ENCODE measurements at regions not wholly inside any gene's neighbourhood (a gene's known extent, or its start where the extent isn't known, plus 50 kb on each side); places are given as distances from the start of the nearest gene placed in this dataset.

- no peaks in the 10 kb centered on the region for H3K4me1 ChIP-seq (ENCODE audit: control insufficient read depth, insufficient read depth, low read length)
- 94 to 98% methylated on average over 3 of the region's 3 CpGs for WGBS, 2 experiments
- H3K9me3 ChIP-seq (ENCODE audit: control insufficient read depth, low read length): no peaks in the 10 kb centered on the region
- H3K4me3 ChIP-seq (ENCODE audit: insufficient read depth, low read depth, low read length): no peak overlapping the region
- H3K27me3 ChIP-seq (ENCODE audit: control insufficient read depth, insufficient read depth, low read length, poor library complexity, severe bottlenecking): no peaks in the 10 kb centered on the region
- H3K27ac ChIP-seq (ENCODE audit: insufficient read depth, low read depth, low read length, poor library complexity, severe bottlenecking): no peak overlapping the region
- H3K36me3 ChIP-seq (ENCODE audit: control insufficient read depth, insufficient read depth, low read length): no peaks in the 10 kb centered on the region
Measured at GRCh38 chr1:213549982-213550381, 437.8 kb upstream of the PROX1 start.

- Histone ChIP-seq H3K9me3 (ENCODE audit: control insufficient read depth, low read length) (no peaks in the 10 kb centered on the region), H3K27me3 (ENCODE audit: control insufficient read depth, insufficient read depth, low read length, poor library complexity, severe bottlenecking) (no peaks in the 10 kb centered on the region), H3K36me3 (ENCODE audit: control insufficient read depth, insufficient read depth, low read length) (no peaks in the 10 kb centered on the region), H3K27ac (ENCODE audit: insufficient read depth, low read depth, low read length, poor library complexity, severe bottlenecking) (no peak overlapping the region), H3K4me1 (ENCODE audit: control insufficient read depth, insufficient read depth, low read length) (no peaks in the 10 kb centered on the region), H3K4me3 (ENCODE audit: insufficient read depth, low read depth, low read length) (no peak overlapping the region)
- WGBS, 2 experiments: 95 to 96% methylated on average over 4 of the region's 4 CpGs
Measured at GRCh38 chr1:213550804-213551203, 437.0 kb upstream of the PROX1 start.

GRCh38 chr1:213552045-213552444 lies 435.7 kb upstream of the PROX1 start:
- no peak overlapping the region for H3K27ac ChIP-seq (ENCODE audit: insufficient read depth, low read depth, low read length, poor library complexity, severe bottlenecking)
- no peak overlapping the region for H3K4me3 ChIP-seq (ENCODE audit: insufficient read depth, low read depth, low read length)
- H3K4me1 ChIP-seq (ENCODE audit: control insufficient read depth, insufficient read depth, low read length): no peaks in the 10 kb centered on the region
- no peaks in the 10 kb centered on the region for H3K36me3 ChIP-seq (ENCODE audit: control insufficient read depth, insufficient read depth, low read length)
- whole genome bisulfite sequencing, 2 experiments: 83 to 91% methylated on average over 1 of the region's 1 CpG
- H3K9me3 ChIP-seq (ENCODE audit: control insufficient read depth, low read length): no peaks in the 10 kb centered on the region
- H3K27me3 ChIP-seq (ENCODE audit: control insufficient read depth, insufficient read depth, low read length, poor library complexity, severe bottlenecking): no peaks in the 10 kb centered on the region

- Histone ChIP-seq H3K36me3 (ENCODE audit: control insufficient read depth, insufficient read depth, low read length) (no peaks in the 10 kb centered on the region), H3K9me3 (ENCODE audit: control insufficient read depth, low read length) (peaks cover 2% of the 10 kb centered on the region), H3K4me1 (ENCODE audit: control insufficient read depth, insufficient read depth, low read length) (no peaks in the 10 kb centered on the region), H3K27ac (ENCODE audit: insufficient read depth, low read depth, low read length, poor library complexity, severe bottlenecking) (no peak overlapping the region), H3K4me3 (ENCODE audit: insufficient read depth, low read depth, low read length) (no peak overlapping the region), H3K27me3 (ENCODE audit: control insufficient read depth, insufficient read depth, low read length, poor library complexity, severe bottlenecking) (no peaks in the 10 kb centered on the region)
- WGBS, 2 experiments: 92 to 95% methylated on average over 3 of the region's 3 CpGs
Measured at GRCh38 chr1:213560226-213560625, 427.5 kb upstream of the PROX1 start.

- Histone ChIP-seq H3K4me1 (ENCODE audit: control insufficient read depth, insufficient read depth, low read length) (no peaks in the 10 kb centered on the region), H3K36me3 (ENCODE audit: control insufficient read depth, insufficient read depth, low read length) (no peaks in the 10 kb centered on the region), H3K27me3 (ENCODE audit: control insufficient read depth, insufficient read depth, low read length, poor library complexity, severe bottlenecking) (no peaks in the 10 kb centered on the region), H3K9me3 (ENCODE audit: control insufficient read depth, low read length) (peaks cover 2% of the 10 kb centered on the region), H3K4me3 (ENCODE audit: insufficient read depth, low read depth, low read length) (no peak overlapping the region), H3K27ac (ENCODE audit: insufficient read depth, low read depth, low read length, poor library complexity, severe bottlenecking) (no peak overlapping the region)
- WGBS, 2 experiments: 94 to 100% methylated on average over 2 of the region's 2 CpGs
Measured at GRCh38 chr1:213561870-213562269, 425.9 kb upstream of the PROX1 start.

GRCh38 chr1:213564215-213564659 lies 423.5 kb upstream of the PROX1 start:
- Histone ChIP-seq H3K36me3 (ENCODE audit: control insufficient read depth, insufficient read depth, low read length) (no peaks in the 10 kb centered on the region), H3K27me3 (ENCODE audit: control insufficient read depth, insufficient read depth, low read length, poor library complexity, severe bottlenecking) (no peaks in the 10 kb centered on the region), H3K27ac (ENCODE audit: insufficient read depth, low read depth, low read length, poor library complexity, severe bottlenecking) (no peak overlapping the region)

GRCh38 chr1:213568929-213569815 lies 418.6 kb upstream of the PROX1 start:
- WGBS, 2 experiments: 66 to 96% methylated on average over 3 to 4 of the region's 4 CpGs
- H3K9me3 ChIP-seq (ENCODE audit: control insufficient read depth, low read length): no peaks in the 10 kb centered on the region
- H3K36me3 ChIP-seq (ENCODE audit: control insufficient read depth, insufficient read depth, low read length): no peaks in the 10 kb centered on the region
- H3K4me3 ChIP-seq (ENCODE audit: insufficient read depth, low read depth, low read length): no peak overlapping the region
- H3K27me3 ChIP-seq (ENCODE audit: control insufficient read depth, insufficient read depth, low read length, poor library complexity, severe bottlenecking): no peaks in the 10 kb centered on the region
- H3K27ac ChIP-seq (ENCODE audit: insufficient read depth, low read depth, low read length, poor library complexity, severe bottlenecking): no peak overlapping the region
- H3K4me1 ChIP-seq (ENCODE audit: control insufficient read depth, insufficient read depth, low read length): no peaks in the 10 kb centered on the region

More at GRCh38 chr1:213564215-213564659, 423.5 kb upstream of the PROX1 start:
- Histone ChIP-seq H3K4me3 (ENCODE audit: insufficient read depth, low read depth, low read length) (no peak overlapping the region), H3K9me3 (ENCODE audit: control insufficient read depth, low read length) (peaks cover 2% of the 10 kb centered on the region), H3K4me1 (ENCODE audit: control insufficient read depth, insufficient read depth, low read length) (no peaks in the 10 kb centered on the region)

- Histone ChIP-seq H3K27me3 (ENCODE audit: control insufficient read depth, insufficient read depth, low read length, poor library complexity, severe bottlenecking) (no peaks in the 10 kb centered on the region), H3K4me1 (ENCODE audit: control insufficient read depth, insufficient read depth, low read length) (no peaks in the 10 kb centered on the region), H3K27ac (ENCODE audit: insufficient read depth, low read depth, low read length, poor library complexity, severe bottlenecking) (no peak overlapping the region), H3K9me3 (ENCODE audit: control insufficient read depth, low read length) (no peaks in the 10 kb centered on the region), H3K4me3 (ENCODE audit: insufficient read depth, low read depth, low read length) (no peak overlapping the region), H3K36me3 (ENCODE audit: control insufficient read depth, insufficient read depth, low read length) (no peaks in the 10 kb centered on the region)
- WGBS, 2 experiments: 95 to 96% methylated on average over 4 of the region's 4 CpGs
Measured at GRCh38 chr1:213569816-213570150, 418.0 kb upstream of the PROX1 start.

GRCh38 chr1:213570487-213570886 lies 417.3 kb upstream of the PROX1 start:
- WGBS, 2 experiments: 87 to 93% methylated on average over 2 of the region's 2 CpGs
- Histone ChIP-seq H3K27ac (ENCODE audit: insufficient read depth, low read depth, low read length, poor library complexity, severe bottlenecking) (no peak overlapping the region), H3K4me3 (ENCODE audit: insufficient read depth, low read depth, low read length) (no peak overlapping the region), H3K36me3 (ENCODE audit: control insufficient read depth, insufficient read depth, low read length) (no peaks in the 10 kb centered on the region), H3K27me3 (ENCODE audit: control insufficient read depth, insufficient read depth, low read length, poor library complexity, severe bottlenecking) (no peaks in the 10 kb centered on the region), H3K4me1 (ENCODE audit: control insufficient read depth, insufficient read depth, low read length) (no peaks in the 10 kb centered on the region), H3K9me3 (ENCODE audit: control insufficient read depth, low read length) (no peaks in the 10 kb centered on the region)

- H3K36me3 ChIP-seq (ENCODE audit: control insufficient read depth, insufficient read depth, low read length): no peaks in the 10 kb centered on the region
- no peaks in the 10 kb centered on the region for H3K27me3 ChIP-seq (ENCODE audit: control insufficient read depth, insufficient read depth, low read length, poor library complexity, severe bottlenecking)
- no peak overlapping the region for H3K4me3 ChIP-seq (ENCODE audit: insufficient read depth, low read depth, low read length)
- WGBS, 2 experiments: 94 to 99% methylated on average over 3 of the region's 3 CpGs
- H3K4me1 ChIP-seq (ENCODE audit: control insufficient read depth, insufficient read depth, low read length): no peaks in the 10 kb centered on the region
- no peak overlapping the region for H3K27ac ChIP-seq (ENCODE audit: insufficient read depth, low read depth, low read length, poor library complexity, severe bottlenecking)
- H3K9me3 ChIP-seq (ENCODE audit: control insufficient read depth, low read length): no peaks in the 10 kb centered on the region
Measured at GRCh38 chr1:213571419-213571818, 416.4 kb upstream of the PROX1 start.
